Activated naive CD8-positive, alpha-beta T cell treated with anti-CD3 and anti-CD28 coated beads, Interleukin-2, amount 10 ng/mL, durations not matched to agents 7 days and 5 days (primary cell): ENCODE measurements at regions not wholly inside any gene's neighbourhood (a gene's known extent, or its start where the extent isn't known, plus 50 kb on each side); places are given as distances from the start of the nearest gene placed in this dataset.

Source experiments
- ATAC-seq: fragments of 150-1000 bp; cut with Tn5 transposase; one replicate; pipeline ENCODE4 v1.10.0; 2021; ENCODE audit warnings: low read depth, moderate library complexity
- POLR2A ChIA-PET: fragments of 350-600 bp; sonication (Branson Sonifier 250); formaldehyde crosslinking; loops from one replicate; lab custom pipeline; 2021; ENCODE audit warnings: antibody characterized with exemption; lab: Charles Lee
- DNase-seq: peaks from one replicate; pipeline ENCODE4 v3.0.0; 2021
- H3K27ac Mint-ChIP-seq: one replicate; pipeline ENCODE4 v1.8.0; 2022; ENCODE audit warnings: mild to moderate bottlenecking, mixed read lengths
- H3K27me3 Mint-ChIP-seq: one replicate; pipeline ENCODE4 v1.8.0; 2022; ENCODE audit warnings: mild to moderate bottlenecking, moderate library complexity, mixed read lengths
- H3K36me3 Mint-ChIP-seq: one replicate; pipeline ENCODE4 v1.8.0; 2021; ENCODE audit warnings: mild to moderate bottlenecking, mixed read lengths
- H3K4me1 Mint-ChIP-seq: one replicate; pipeline ENCODE4 v1.8.0; 2021; ENCODE audit warnings: mixed read lengths
- H3K4me3 Mint-ChIP-seq: one replicate; pipeline ENCODE4 v1.8.0; 2022; ENCODE audit warnings: mild to moderate bottlenecking, moderate library complexity, mixed read lengths
- H3K9me3 Mint-ChIP-seq: one replicate; pipeline ENCODE4 v1.8.0; 2021; ENCODE audit warnings: mixed read lengths

- Mint-ChIP-seq H3K9me3 (peaks cover 2% of the 10 kb centered on the region), H3K4me1 (peaks cover 20% of the 10 kb centered on the region), H3K4me3 (no peak overlapping the region), H3K36me3 (peaks cover 2% of the 10 kb centered on the region), H3K27me3 (peaks cover 16% of the 10 kb centered on the region), H3K27ac (no peak overlapping the region)
- DNase-seq, result no peak
- POLR2A ChIA-PET, result no interaction called here
- no peak for ATAC-seq
Measured at GRCh38 chr7:157486007-157486755, 149.4 kb downstream of the DNAJB6 start.

GRCh38 chr7:157487046-157487770 lies 150.4 kb downstream of the DNAJB6 start:
- POLR2A ChIA-PET, result no interaction called here
- Mint-ChIP-seq H3K9me3 (peaks cover 7% of the 10 kb centered on the region), H3K4me1 (peaks cover 24% of the 10 kb centered on the region), H3K27me3 (peaks cover 19% of the 10 kb centered on the region), H3K36me3 (peaks cover 7% of the 10 kb centered on the region), H3K4me3 (no peak overlapping the region), H3K27ac (no peak overlapping the region)
- DNase-seq, result no peak
- ATAC-seq, result no peak

GRCh38 chr7:157488281-157488680 lies 151.5 kb downstream of the DNAJB6 start:
- no peak overlapping the region for H3K4me3 Mint-ChIP-seq
- H3K4me1 Mint-ChIP-seq, result peaks cover 24% of the 10 kb centered on the region
- H3K36me3 Mint-ChIP-seq, result peaks cover 10% of the 10 kb centered on the region
- H3K27ac Mint-ChIP-seq, result no peak overlapping the region
- H3K9me3 Mint-ChIP-seq, result peaks cover 13% of the 10 kb centered on the region
- peaks cover 30% of the 10 kb centered on the region for H3K27me3 Mint-ChIP-seq
- no peak for DNase-seq
- no peak for ATAC-seq
- POLR2A ChIA-PET, result no interaction called here

DNA sequence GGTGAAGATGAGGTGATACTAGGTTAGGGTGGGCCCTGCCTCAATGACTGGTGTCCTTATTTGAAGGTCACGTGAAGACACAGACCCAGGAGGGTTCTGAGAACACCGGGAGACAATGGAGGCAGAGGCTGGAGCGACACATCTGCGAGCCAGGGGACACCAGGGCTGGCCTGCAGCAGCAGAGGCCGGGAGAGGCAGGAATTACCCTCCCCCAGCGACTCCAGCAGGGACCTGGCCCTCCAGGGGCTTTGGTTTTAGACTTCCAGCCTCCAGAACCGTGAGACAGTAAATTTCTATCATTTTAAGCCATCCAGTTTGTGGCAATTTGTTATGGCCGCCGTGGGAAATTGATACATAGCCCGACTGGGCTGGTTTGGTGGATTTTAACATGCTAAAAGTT lies 152.2 kb downstream of the DNAJB6 start:
- H3K9me3 Mint-ChIP-seq, result peaks cover 16% of the 10 kb centered on the region
- no peak for DNase-seq
- H3K27ac Mint-ChIP-seq, result no peak overlapping the region
- H3K4me3 Mint-ChIP-seq, result no peak overlapping the region
- peaks cover 24% of the 10 kb centered on the region for H3K4me1 Mint-ChIP-seq
- POLR2A ChIA-PET, result interaction anchor here (0.7 kb wide), 1 partner anchor 80 kb away, joined by 3 read pairs; no protein-coding TSS in a partner anchor
- peaks cover 14% of the 10 kb centered on the region for H3K36me3 Mint-ChIP-seq
- ATAC-seq, result no peak
- H3K27me3 Mint-ChIP-seq, result peaks cover 37% of the 10 kb centered on the region
